Fibroblast of pulmonary artery (primary cell): ENCODE measurements at regions not wholly inside any gene's neighbourhood (a gene's known extent, or its start where the extent isn't known, plus 50 kb on each side); places are given as distances from the start of the nearest gene placed in this dataset.

ENCODE experiments used
- DNase-seq: peaks from one replicate; pipeline ENCODE4 v3.0.0-alpha.2; 2010; ENCODE audit warnings: low read depth
- H3K4me3 ChIP-seq: replicated peaks from 2 replicates; pipeline ENCODE4 v1.5.1; 2011; ENCODE audit warnings: low read depth, mild to moderate bottlenecking, control low read depth, low read length, moderate library complexity
- TF ChIP-seq, protein P1 (sequence below): IDR thresholded peaks from 2 replicates; pipeline ENCODE4 v1.5.1; 2011; ENCODE audit warnings: mild to moderate bottlenecking, control low read depth, low read length, inconsistent platforms; ENCODE audit errors: missing control alignments

DNA sequence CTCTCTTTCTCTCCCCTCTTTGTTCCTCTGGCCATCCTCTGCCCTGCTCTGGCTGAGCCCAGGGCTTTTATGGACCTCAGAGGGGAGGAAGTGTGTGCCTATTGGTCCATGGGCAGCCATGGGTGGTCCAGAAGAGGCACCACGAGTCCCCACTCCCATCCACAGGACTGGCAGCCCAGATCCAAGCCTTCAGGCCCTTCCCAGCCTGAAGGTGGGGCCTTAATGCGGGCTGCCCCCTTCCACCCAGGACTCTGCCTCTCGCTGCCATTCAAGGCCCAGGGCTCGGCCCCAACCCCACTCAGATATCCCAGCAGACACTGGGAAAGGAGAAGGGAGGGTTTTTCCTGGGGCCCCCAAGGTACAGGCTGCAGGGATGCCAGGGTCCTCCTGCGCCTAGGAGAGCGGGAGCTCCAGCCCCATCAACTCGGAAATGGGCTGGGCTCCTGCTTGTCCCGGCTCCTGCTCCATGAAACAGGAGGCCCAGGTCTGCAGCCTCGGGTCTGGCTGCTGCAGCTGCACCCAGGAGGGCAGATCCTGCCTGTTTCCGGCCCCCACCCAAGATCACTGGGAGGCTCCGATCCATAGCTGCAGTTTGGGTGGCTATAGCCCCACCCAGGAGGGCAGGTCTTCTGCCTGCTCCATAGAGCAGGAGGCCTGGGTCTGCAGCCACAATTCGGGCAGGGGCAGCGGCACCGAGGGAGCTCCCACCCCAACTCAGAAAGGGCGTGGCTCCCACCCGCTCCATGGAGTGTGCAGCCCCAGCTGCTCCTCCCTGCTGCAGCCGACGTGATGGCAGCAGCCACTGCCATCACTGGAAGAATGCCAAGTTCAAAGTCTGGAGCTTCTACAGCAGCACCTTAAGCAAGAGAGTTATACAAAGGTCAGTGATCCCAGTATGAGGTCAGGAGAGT lies 116.6 kb upstream of the RBBP8 start:
- TF ChIP-seq, protein P1, sequence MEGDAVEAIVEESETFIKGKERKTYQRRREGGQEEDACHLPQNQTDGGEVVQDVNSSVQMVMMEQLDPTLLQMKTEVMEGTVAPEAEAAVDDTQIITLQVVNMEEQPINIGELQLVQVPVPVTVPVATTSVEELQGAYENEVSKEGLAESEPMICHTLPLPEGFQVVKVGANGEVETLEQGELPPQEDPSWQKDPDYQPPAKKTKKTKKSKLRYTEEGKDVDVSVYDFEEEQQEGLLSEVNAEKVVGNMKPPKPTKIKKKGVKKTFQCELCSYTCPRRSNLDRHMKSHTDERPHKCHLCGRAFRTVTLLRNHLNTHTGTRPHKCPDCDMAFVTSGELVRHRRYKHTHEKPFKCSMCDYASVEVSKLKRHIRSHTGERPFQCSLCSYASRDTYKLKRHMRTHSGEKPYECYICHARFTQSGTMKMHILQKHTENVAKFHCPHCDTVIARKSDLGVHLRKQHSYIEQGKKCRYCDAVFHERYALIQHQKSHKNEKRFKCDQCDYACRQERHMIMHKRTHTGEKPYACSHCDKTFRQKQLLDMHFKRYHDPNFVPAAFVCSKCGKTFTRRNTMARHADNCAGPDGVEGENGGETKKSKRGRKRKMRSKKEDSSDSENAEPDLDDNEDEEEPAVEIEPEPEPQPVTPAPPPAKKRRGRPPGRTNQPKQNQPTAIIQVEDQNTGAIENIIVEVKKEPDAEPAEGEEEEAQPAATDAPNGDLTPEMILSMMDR, result no peak
- H3K4me3 ChIP-seq, result no peak overlapping the region
- DNase-seq, result no peak

DNA sequence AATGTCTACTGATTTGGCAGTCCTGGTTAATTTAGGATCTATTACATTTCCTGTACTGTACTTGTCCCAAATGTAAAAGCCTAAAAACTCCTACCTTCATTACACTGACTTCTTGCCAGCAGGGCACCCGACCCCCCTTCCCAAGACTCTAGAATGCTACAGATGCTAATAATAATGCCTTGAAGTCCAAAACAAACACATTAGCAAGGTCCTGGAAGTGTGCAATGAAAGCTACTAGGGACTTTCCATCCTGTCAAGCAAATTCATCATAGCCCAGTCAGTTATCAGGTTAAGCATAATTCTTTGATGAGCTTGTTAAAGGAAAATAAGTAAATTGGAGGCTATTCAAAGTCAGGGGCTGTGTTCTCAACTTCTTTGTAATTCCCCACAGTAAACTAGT lies 115.3 kb upstream of the RBBP8 start:
- TF ChIP-seq, protein P1, result no peak
- no peak overlapping the region for H3K4me3 ChIP-seq
- DNase-seq, result peak; percentile 44

DNA sequence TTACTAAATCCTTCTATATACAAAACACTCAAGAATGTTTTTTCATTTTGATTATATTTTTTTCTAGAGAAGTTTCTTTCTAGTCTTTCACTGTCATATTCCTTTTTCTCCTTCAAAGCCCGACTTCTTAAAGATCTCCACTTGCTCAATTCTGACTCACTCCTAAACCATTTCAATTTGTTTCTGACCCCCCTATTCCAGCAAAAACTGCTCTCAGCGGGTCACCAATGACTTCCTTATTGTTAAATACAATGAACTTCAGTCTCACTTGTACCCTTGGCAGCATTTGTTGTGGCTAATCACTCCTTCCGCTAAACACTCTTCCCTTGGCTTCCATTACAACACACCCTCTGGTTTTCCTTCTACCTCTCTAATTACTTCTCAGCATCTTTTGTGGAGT lies 111.1 kb upstream of the RBBP8 start:
- peak; percentile 84 for DNase-seq
- H3K4me3 ChIP-seq, result no peak overlapping the region
- TF ChIP-seq, protein P1, result no peak

DNA sequence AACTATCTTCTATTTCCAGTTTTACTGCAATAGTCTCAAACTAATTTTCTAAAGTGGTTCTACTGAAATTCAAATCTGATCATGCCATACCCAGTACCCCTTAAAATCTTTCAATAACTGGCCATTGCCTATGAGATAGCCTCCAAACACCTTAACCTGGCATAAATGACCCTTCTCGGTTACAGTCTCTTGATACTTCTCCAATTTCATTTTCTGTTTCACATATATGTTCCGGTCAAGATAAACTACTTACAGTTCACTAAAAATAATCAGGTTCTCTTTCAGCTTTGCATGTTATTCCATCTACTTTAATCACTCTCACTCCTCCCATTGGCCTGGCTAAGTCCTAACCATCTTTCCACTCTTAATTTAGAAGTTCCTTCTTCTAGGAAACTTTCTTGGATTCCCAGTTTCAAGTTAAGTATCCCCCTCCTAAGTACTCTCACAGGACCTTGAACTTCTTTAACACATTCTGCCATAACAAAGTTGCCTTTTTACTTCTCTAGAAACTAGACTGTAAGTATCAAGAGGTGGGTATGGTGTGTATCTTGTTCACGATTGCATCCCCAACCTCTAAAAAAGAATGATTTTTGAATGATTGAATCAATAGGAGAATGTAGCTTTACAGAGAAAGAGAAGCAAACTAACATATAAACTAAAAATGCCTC lies 110.2 kb upstream of the RBBP8 start:
- TF ChIP-seq, protein P1, result no peak
- no peak for DNase-seq
- no peak overlapping the region for H3K4me3 ChIP-seq

DNA sequence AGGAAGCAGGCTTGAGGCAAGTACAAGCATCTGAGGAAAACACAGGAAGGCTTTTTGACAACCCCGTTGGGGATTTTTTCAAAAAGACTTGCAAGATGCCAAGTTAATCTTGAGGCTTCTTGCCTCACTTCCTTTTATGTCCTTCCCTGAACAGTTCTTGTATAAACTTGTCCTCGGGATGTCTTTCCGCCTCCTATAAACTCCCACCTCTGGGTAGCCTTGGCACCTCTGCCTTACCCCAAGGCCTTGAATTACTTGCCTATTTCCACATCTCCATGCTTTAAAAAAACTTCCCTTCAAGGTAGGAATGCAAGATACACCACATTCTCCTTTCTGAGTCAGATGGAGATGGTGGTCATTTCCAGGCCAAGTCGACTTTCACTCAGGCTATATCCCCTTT lies 106.4 kb upstream of the RBBP8 start:
- H3K4me3 ChIP-seq, result no peak overlapping the region
- peak; percentile 80 for DNase-seq
- TF ChIP-seq, protein P1, result no peak

DNA sequence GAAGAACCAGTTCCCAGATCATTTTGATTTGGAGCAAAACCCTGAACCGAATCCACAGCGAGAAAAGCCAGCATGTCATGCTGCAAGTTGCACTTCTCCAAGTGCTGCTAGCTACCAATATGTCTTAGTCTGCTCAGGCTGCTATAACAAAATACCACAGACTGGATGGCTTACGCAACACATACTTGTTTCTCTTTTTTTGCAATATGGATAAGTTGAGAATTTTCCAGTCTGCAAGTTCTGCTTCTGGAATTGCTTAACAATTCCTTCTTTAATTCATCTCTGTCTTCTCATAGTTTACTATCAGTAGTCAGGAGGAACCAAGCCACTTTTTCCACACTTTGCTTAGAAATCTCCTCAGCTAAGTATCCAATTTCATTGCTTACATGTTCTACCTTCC lies 105.9 kb upstream of the RBBP8 start:
- TF ChIP-seq, protein P1, result no peak
- DNase-seq, result peak; percentile 67
- no peak overlapping the region for H3K4me3 ChIP-seq
